HFF-Myc (cell line): ENCODE measurements at regions not wholly inside any gene's neighbourhood (a gene's known extent, or its start where the extent isn't known, plus 50 kb on each side); places are given as distances from the start of the nearest gene placed in this dataset.

ENCODE experiments used
- DNase-seq: peaks from one replicate; pipeline ENCODE4 v3.0.0-alpha.2; 2011; ENCODE audit warnings: low read depth; ENCODE audit errors: extremely low read depth
- H3K4me3 ChIP-seq: replicated peaks from 2 replicates; pipeline ENCODE4 v1.5.1; 2011; ENCODE audit warnings: low read depth, mild to moderate bottlenecking, control low read depth, low read length
- TF ChIP-seq, protein P1 (sequence below): IDR thresholded peaks from 2 replicates; pipeline ENCODE4 v1.5.1; 2012; ENCODE audit warnings: mild to moderate bottlenecking, low read depth, low read length, control low read depth; ENCODE audit errors: missing control alignments

DNA sequence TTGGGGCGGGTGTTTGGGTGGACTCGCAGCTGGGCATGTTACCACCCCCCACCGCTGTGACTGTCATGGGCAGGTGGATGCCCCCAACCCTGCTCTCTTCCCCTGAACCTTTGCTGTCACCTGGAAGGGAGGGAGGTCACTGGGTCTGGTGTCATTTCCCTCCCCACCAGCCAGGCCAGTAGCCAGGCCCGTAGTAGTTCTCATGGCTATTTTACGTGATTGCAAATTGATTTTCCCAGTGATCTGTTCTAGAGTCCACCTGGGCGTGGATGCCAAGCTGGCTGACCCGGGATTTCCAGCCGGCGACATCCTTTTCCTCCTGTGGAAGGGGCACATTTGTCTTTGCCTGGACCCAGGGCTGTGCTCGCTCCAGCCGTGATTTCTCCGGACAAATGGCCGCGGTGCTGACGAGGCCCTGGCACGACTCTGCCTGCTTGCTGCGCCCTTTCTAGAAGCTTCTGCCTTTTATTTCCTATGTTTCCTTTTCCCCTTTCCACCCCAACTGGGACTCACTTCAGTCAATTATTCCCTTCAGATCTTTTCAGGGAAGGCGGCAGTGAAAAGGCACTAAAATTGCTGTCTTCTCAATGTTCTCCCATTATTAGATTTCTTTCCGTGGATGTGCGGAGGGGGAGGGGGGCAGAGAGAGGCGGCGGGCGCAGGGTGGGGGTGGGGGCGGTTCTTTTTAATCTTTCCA, 226.9 kb upstream of the CIBAR2 start:
- DNase-seq, result no peak
- H3K4me3 ChIP-seq, result no peak overlapping the region
- TF ChIP-seq, protein P1, sequence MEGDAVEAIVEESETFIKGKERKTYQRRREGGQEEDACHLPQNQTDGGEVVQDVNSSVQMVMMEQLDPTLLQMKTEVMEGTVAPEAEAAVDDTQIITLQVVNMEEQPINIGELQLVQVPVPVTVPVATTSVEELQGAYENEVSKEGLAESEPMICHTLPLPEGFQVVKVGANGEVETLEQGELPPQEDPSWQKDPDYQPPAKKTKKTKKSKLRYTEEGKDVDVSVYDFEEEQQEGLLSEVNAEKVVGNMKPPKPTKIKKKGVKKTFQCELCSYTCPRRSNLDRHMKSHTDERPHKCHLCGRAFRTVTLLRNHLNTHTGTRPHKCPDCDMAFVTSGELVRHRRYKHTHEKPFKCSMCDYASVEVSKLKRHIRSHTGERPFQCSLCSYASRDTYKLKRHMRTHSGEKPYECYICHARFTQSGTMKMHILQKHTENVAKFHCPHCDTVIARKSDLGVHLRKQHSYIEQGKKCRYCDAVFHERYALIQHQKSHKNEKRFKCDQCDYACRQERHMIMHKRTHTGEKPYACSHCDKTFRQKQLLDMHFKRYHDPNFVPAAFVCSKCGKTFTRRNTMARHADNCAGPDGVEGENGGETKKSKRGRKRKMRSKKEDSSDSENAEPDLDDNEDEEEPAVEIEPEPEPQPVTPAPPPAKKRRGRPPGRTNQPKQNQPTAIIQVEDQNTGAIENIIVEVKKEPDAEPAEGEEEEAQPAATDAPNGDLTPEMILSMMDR, result no peak

DNA sequence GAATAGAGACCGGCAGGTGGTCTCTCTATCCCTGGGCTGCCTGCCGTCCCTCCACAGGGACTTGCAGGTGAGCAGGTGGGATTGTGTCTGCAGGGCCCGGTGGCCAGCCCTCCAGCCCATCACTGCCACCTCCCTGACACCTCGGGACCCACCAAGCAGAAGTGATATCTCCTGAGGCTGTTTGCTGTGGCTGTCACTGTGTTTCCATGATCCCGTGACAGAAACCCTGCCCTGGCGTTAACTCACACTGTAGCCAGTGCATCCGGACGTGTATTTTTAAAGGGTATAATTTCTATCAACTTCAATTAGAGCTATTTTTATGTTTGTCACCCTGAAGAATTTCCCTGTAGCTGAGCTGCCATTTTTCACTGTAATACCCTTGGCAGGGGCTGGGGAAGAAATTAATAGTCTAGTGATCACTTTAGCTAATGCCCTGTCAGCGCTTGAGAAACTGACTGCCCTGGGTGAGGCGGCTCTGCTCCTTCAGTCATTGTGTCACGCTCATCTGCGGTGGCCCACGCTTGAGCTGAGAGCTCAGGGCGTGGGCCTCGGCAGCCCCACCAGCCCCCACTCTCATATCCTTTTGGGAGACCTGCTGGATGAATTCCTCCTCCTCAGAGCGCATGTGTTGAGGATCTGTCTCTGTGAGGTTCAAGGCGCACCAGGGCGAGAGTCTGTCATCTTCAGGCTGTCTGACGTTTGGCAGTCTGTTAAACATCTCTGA, 229.9 kb upstream of the CIBAR2 start:
- H3K4me3 ChIP-seq, result no peak overlapping the region
- TF ChIP-seq, protein P1, result no peak
- DNase-seq, result no peak

DNA sequence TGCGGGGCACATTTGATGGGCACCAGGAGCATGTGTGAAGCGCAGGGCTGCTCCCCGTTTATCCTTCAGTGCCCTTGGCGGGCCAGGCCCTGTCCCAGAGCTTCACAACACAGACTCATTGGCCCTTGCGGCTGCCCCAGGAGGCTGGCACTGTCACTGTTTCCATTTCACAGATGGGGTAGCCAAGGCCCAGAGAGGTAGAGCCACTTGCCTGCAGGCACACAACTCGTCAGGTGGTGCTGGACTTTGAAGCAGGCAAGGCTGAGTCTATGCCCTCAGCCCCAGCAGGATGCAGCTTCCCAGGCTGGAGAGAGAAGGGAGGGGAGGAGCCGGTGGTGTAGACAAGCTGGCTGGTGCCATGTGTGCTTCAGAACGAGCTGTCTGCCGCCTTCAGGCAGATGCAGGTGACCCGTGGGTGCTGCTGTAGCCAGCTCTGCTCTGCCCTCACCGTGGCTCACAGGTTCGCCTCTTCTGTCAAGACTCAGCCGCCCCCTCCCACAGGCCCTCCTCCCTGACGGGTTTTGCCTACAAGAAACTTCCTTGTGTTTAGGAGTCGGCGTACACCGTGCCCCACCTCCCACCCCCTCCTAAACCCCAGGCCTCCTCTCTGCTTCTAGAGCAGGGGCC, 232.3 kb upstream of the CIBAR2 start:
- no peak overlapping the region for H3K4me3 ChIP-seq
- DNase-seq, result no peak
- TF ChIP-seq, protein P1, result no peak

DNA sequence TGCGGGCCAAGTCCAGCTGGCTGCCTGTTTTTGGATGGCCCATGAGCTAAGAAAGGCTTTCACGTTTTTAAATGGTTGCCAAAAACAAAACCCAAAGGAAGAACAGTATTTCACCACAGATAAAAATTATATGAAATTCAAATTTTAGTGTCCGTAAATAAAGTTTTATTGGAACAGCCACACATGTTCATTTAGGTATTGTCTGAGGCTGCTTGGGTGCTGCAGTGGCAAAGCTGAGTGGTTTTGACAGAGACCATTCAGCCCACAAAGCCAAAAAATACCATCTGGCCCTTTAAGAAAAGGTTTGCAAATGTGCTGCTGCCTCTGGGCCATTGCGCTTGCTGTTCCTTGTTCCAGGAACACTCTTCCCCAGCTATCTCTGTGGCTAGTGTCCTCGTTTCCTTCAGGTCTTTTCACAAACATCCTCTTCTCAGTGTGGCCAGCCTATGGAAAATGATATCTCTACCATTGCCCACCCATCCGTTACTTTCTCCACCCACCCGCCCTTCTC, 232.9 kb upstream of the CIBAR2 start:
- no peak for DNase-seq
- TF ChIP-seq, protein P1, result no peak

DNA sequence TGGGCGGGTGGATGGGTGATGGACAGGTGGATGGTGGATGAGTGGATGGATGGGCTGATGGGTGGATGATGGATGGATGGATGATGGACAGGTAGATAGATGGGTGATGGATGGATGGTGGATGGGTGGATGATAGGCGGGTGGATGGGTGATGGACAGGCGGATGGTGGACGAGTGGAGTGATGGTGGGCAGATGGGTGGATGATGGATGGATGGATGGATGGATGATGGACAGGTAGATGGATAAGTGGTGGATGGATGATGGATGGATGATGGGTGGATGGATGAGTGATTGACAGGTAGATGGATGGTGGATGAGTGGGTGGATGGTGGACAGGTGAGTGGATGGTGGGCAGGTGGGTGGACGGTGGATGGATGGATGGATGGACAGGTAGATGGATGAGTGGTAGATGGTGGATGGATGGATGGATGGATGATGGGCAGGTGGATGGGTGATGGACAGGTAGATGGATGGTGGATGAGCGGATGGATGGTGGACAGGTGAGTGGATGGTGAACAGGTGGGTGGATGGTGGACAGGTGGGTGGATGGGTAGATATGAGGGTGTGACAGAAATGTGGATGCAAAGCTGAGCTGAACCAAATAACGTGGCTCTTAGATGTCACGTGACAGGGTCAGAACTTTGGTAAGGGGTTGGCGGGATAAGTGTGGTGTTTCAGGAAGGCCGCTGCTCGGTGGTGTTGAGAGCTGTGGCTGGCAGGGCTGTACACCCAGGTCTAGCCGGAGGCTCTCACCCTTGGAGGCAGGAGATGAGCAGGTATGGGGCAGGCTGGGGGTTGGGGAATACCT, 234.3 kb upstream of the CIBAR2 start:
- no peak for DNase-seq
- TF ChIP-seq, protein P1, result no peak
- H3K4me3 ChIP-seq, result no peak overlapping the region

More for the DNA sequence above, 232.9 kb upstream of the CIBAR2 start:
- no peak overlapping the region for H3K4me3 ChIP-seq

DNA sequence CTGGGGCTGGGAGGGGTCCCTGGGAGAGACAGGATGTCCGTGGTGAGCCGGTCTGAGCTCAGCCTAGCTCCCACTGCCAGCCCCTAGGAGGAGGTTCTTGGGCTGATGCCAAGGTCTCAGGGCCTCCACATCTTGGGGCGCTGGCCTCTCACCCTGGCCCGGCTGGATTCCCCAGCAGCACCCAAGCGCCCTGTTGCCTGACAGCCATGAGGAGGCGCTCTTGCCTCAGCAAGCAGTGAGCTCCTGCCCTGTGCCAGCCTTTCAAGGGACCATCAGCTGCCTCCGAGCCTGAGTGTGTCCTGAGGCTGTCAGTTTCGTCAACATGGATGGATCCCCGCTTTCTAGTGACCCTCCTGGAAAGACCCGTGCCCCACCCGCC, 234.9 kb upstream of the CIBAR2 start:
- no peak for DNase-seq
- TF ChIP-seq, protein P1, result peak; percentile 39
- no peak overlapping the region for H3K4me3 ChIP-seq
